Liver (tissue), 8 donors: ENCODE measurements at regions not wholly inside any gene's neighbourhood (a gene's known extent, or its start where the extent isn't known, plus 50 kb on each side); places are given as distances from the start of the nearest gene placed in this dataset.

Source experiments
- DNase-seq: peaks from one replicate; pipeline ENCODE4 v3.0.0-alpha.2; 2017; ENCODE audit warnings: low spot score
- H3K27ac ChIP-seq, 2 donors: one replicate each; pipeline ENCODE4 v1.7.0; 2013; ENCODE audit warnings: inconsistent platforms in 2 of 2, low read length in 2 of 2, control low read depth in 1 of 2, low read depth in 1 of 2, mild to moderate bottlenecking in 1 of 2
- H3K27me3 ChIP-seq, 4 donors: one replicate each; pipeline versions ENCODE4 v1.6.1 to v1.7.0; 2013; ENCODE audit warnings: low read length in 3 of 4, inconsistent platforms in 1 of 4, mild to moderate bottlenecking in 1 of 4, moderate library complexity in 1 of 4; ENCODE audit not compliant: control insufficient read depth in 4 of 4, insufficient read depth in 4 of 4
- H3K36me3 ChIP-seq, 4 donors: one replicate each; pipeline versions ENCODE4 v1.6.1 to v1.7.0; 2013; ENCODE audit warnings: low read length in 3 of 4, mild to moderate bottlenecking in 3 of 4, low read depth in 1 of 4, moderate library complexity in 1 of 4; ENCODE audit not compliant: control insufficient read depth in 4 of 4, insufficient read depth in 3 of 4
- H3K4me1 ChIP-seq, 4 donors: one replicate each; pipeline versions ENCODE4 v1.6.1 to v1.7.0; 2013; ENCODE audit warnings: low read length in 3 of 4, mild to moderate bottlenecking in 3 of 4, moderate library complexity in 1 of 4; ENCODE audit not compliant: control insufficient read depth in 4 of 4, insufficient read depth in 4 of 4
- H3K4me3 ChIP-seq, 3 donors: one replicate each; pipeline versions ENCODE4 v1.6.1 to v1.7.0; 2013; ENCODE audit warnings: low read length in 3 of 3, control low read depth in 1 of 3, low read depth in 1 of 3, mild to moderate bottlenecking in 1 of 3
- H3K9ac ChIP-seq, 2 donors: one replicate each; pipeline ENCODE4 v1.7.0; 2013; ENCODE audit warnings: low read length in 2 of 2, mild to moderate bottlenecking in 2 of 2, moderate library complexity in 2 of 2, control low read depth in 1 of 2, low read depth in 1 of 2
- H3K9me3 ChIP-seq, 4 donors: one replicate each; pipeline versions ENCODE4 v1.6.1 to v1.7.0; 2013; ENCODE audit warnings: low read length in 3 of 4; ENCODE audit not compliant: control insufficient read depth in 4 of 4
- ATF3 ChIP-seq: IDR thresholded peaks from 2 replicates; pipeline ENCODE4 v1.6.1; 2016; ENCODE audit warnings: antibody characterized with exemption
- CTCF ChIP-seq: fragments of 150-350 bp; IDR thresholded peaks from 2 replicates; pipeline ENCODE4 v1.5.1; 2017; ENCODE audit warnings: improper control_type of control experiment, low read depth, low read length; ENCODE audit not compliant: missing input control
- EGR1 ChIP-seq, 2 donors: IDR thresholded peaks; 2 replicates each; pipeline ENCODE4 v1.6.1; 2016 to 2018; ENCODE audit warnings: antibody characterized with exemption in 2 of 2, low read depth in 2 of 2
- FOXA1 ChIP-seq: IDR thresholded peaks from 2 replicates; pipeline ENCODE4 v1.6.1; 2016; ENCODE audit warnings: antibody characterized with exemption
- FOXA2 ChIP-seq: IDR thresholded peaks from 2 replicates; pipeline ENCODE4 v1.6.1; 2016; ENCODE audit warnings: antibody characterized with exemption
- GABPA ChIP-seq, 2 donors: IDR thresholded peaks in 1 of 2; conservative IDR thresholded peaks in 1 of 2; 2 replicates each; pipeline ENCODE4 v1.6.1; 2016; ENCODE audit warnings: antibody characterized with exemption in 2 of 2, mild to moderate bottlenecking in 1 of 2, moderate library complexity in 1 of 2
- HNF4A ChIP-seq, 2 donors: conservative IDR thresholded peaks; 2 replicates each; pipeline ENCODE4 v1.6.1; 2016; ENCODE audit warnings: antibody characterized with exemption in 2 of 2, mild to moderate bottlenecking in 2 of 2
- HNF4G ChIP-seq: IDR thresholded peaks from 2 replicates; pipeline ENCODE4 v1.6.1; 2016; ENCODE audit warnings: antibody characterized with exemption
- JUND ChIP-seq, 2 donors: IDR thresholded peaks; 2 replicates each; pipeline ENCODE4 v1.6.1; 2016; ENCODE audit warnings: antibody characterized with exemption in 2 of 2
- MAX ChIP-seq: IDR thresholded peaks from 2 replicates; pipeline ENCODE4 v1.6.1; 2016; ENCODE audit warnings: antibody characterized with exemption
- NR2F2 ChIP-seq: IDR thresholded peaks from 2 replicates; pipeline ENCODE4 v1.6.1; 2016; ENCODE audit warnings: antibody characterized with exemption
- RAD21 ChIP-seq, 2 donors: IDR thresholded peaks; 2 replicates each; pipeline ENCODE4 v1.6.1; 2016; ENCODE audit warnings: antibody characterized with exemption in 2 of 2, mild to moderate bottlenecking in 2 of 2
- REST ChIP-seq: IDR thresholded peaks from 2 replicates; pipeline ENCODE4 v1.6.1; 2016; ENCODE audit warnings: antibody characterized with exemption, mild to moderate bottlenecking
- RXRA ChIP-seq, 2 donors: IDR thresholded peaks; 2 replicates each; pipeline ENCODE4 v1.6.1; 2017 to 2018; ENCODE audit warnings: antibody characterized with exemption in 2 of 2, mild to moderate bottlenecking in 1 of 2
- SP1 ChIP-seq: IDR thresholded peaks from 2 replicates; pipeline ENCODE4 v1.6.1; 2018; ENCODE audit warnings: antibody characterized with exemption, mild to moderate bottlenecking
- TAF1 ChIP-seq: conservative IDR thresholded peaks from 2 replicates; pipeline ENCODE4 v1.6.1; 2016; ENCODE audit warnings: antibody characterized with exemption, mild to moderate bottlenecking
- YY1 ChIP-seq: IDR thresholded peaks from 2 replicates; pipeline ENCODE4 v1.6.1; 2016; ENCODE audit warnings: antibody characterized with exemption, mild to moderate bottlenecking
- WGBS: extraction: QIAGEN DNeasy Blood & Tissue Kit; methylation state at CpG from one replicate; pipeline ENCODE4 v1.1.7; 2013; 5-methylcytosine and 5-hydroxymethylcytosine counted together
- TF ChIP-seq, protein P1 (sequence below): IDR thresholded peaks from 2 replicates; pipeline ENCODE4 v1.6.1; 2016; ENCODE audit warnings: antibody characterized with exemption
- donor health status: healthy.
- donor health status: healthy.
- donor health status: healthy.
- donor health status: healthy.
- donor health status: healthy.

- TF ChIP-seq GABPA (IDR thresholded peaks at IDR 0.05 in 1 of 2, conservative IDR thresholded peaks at IDR 0.05 in 1 of 2) (no peak), NR2F2 (peak; percentile 58)
- Histone ChIP-seq H3K27me3 (no peaks in the 10 kb centered on the region), H3K9ac (no peak overlapping the region), H3K4me3 (no peak overlapping the region), H3K36me3 (no peaks in the 10 kb centered on the region), H3K27ac (no peak overlapping the region), H3K4me1 (no peaks in the 10 kb centered on the region), H3K9me3 (no peaks in the 10 kb centered on the region)
- 66% methylated on average over 1 of the region's 1 CpG for WGBS
- DNase-seq: no peak
Observed at GRCh38 chr3:65006300-65006739, 318.5 kb upstream of the ADAMTS9 start.

GRCh38 chr3:65005486-65005885, 317.7 kb upstream of the ADAMTS9 start:
- TF ChIP-seq TAF1: no peak
- TF ChIP-seq YY1: no peak
- no peak for TF ChIP-seq JUND (IDR thresholded peaks at IDR 0.05)
- TF ChIP-seq, protein P1, sequence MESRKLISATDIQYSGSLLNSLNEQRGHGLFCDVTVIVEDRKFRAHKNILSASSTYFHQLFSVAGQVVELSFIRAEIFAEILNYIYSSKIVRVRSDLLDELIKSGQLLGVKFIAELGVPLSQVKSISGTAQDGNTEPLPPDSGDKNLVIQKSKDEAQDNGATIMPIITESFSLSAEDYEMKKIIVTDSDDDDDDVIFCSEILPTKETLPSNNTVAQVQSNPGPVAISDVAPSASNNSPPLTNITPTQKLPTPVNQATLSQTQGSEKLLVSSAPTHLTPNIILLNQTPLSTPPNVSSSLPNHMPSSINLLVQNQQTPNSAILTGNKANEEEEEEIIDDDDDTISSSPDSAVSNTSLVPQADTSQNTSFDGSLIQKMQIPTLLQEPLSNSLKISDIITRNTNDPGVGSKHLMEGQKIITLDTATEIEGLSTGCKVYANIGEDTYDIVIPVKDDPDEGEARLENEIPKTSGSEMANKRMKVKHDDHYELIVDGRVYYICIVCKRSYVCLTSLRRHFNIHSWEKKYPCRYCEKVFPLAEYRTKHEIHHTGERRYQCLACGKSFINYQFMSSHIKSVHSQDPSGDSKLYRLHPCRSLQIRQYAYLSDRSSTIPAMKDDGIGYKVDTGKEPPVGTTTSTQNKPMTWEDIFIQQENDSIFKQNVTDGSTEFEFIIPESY: no peak
- no peak for TF ChIP-seq RAD21 (IDR thresholded peaks at IDR 0.05)
- no peak for TF ChIP-seq HNF4A (conservative IDR thresholded peaks at IDR 0.05)
- H3K4me3 ChIP-seq: no peak overlapping the region
- DNase-seq: no peak
- WGBS: 85% methylated on average over 2 of the region's 2 CpGs
- H3K9ac ChIP-seq: no peak overlapping the region
- H3K36me3 ChIP-seq: no peaks in the 10 kb centered on the region
- H3K9me3 ChIP-seq: no peaks in the 10 kb centered on the region
- H3K27ac ChIP-seq: no peak overlapping the region
- no peaks in the 10 kb centered on the region for H3K27me3 ChIP-seq
- H3K4me1 ChIP-seq: no peaks in the 10 kb centered on the region

GRCh38 chr3:65004795-65005295, 317.0 kb upstream of the ADAMTS9 start:
- no peaks in the 10 kb centered on the region for H3K36me3 ChIP-seq
- H3K4me3 ChIP-seq: no peak overlapping the region
- WGBS: 81% methylated on average over 4 of the region's 4 CpGs
- H3K9me3 ChIP-seq: no peaks in the 10 kb centered on the region
- TF ChIP-seq RAD21 (IDR thresholded peaks at IDR 0.05) (no peak), CTCF (no peak), TAF1 (no peak), FOXA1 (no peak), SP1 (no peak), EGR1 (IDR thresholded peaks at IDR 0.05; ENCODE audit: low read depth in 2 of 2) (no peak), YY1 (no peak), GABPA (IDR thresholded peaks at IDR 0.05 in 1 of 2, conservative IDR thresholded peaks at IDR 0.05 in 1 of 2) (no peak), NR2F2 (no peak), RXRA (IDR thresholded peaks at IDR 0.05) (no peak), HNF4A (conservative IDR thresholded peaks at IDR 0.05) (no peak), JUND (IDR thresholded peaks at IDR 0.05) (no peak), REST (no peak), MAX (no peak), HNF4G (no peak), ATF3 (no peak), FOXA2 (no peak)
- TF ChIP-seq, protein P1: no peak
- no peak for DNase-seq
- no peak overlapping the region for H3K9ac ChIP-seq
- no peak overlapping the region for H3K27ac ChIP-seq
- no peaks in the 10 kb centered on the region for H3K27me3 ChIP-seq
- H3K4me1 ChIP-seq: no peaks in the 10 kb centered on the region
